Gastrocnemius medialis (tissue), 4 donors: ENCODE measurements at regions not wholly inside any gene's neighbourhood (a gene's known extent, or its start where the extent isn't known, plus 50 kb on each side); places are given as distances from the start of the nearest gene placed in this dataset.

Source experiments
- ATAC-seq, 2 donors: fragments of 150-250 bp; one replicate each; pipeline ENCODE4 v1.9.1; 2016
- DNase-seq, 2 donors: peaks; one replicate each; pipeline ENCODE4 v3.0.0-alpha.2; 2019
- H3K27ac ChIP-seq, 4 donors: fragments of 200-600 bp; sonication (generic); 1 replicate in 1 of 4; 2 replicates in 3 of 4; pipeline ENCODE4 v1.5.1; 2016 to 2018; ENCODE audit warnings: mild to moderate bottlenecking in 2 of 4, moderate library complexity in 1 of 4
- H3K27me3 ChIP-seq, 3 donors: fragments of 200-600 bp; sonication (generic) in 2 of 3; 1 replicate in 1 of 3; 2 replicates in 2 of 3; pipeline versions ENCODE4 v1.5.1 to v1.6.0; 2016 to 2019; ENCODE audit warnings: mild to moderate bottlenecking in 1 of 3, moderate library complexity in 1 of 3
- H3K36me3 ChIP-seq, 2 donors: fragments of 200-600 bp; sonication (generic) in 1 of 2; one replicate each; pipeline ENCODE4 v1.5.1; 2017 to 2018
- H3K4me1 ChIP-seq, 2 donors: fragments of 200-600 bp; sonication (generic) in 1 of 2; one replicate each; pipeline ENCODE4 v1.5.1; 2016 to 2017; ENCODE audit warnings: mild to moderate bottlenecking in 2 of 2
- H3K4me3 ChIP-seq, 4 donors: fragments of 200-600 bp; sonication (generic) in 3 of 4; 1 replicate in 1 of 4; 2 replicates in 3 of 4; pipeline ENCODE4 v1.5.1; 2016 to 2019; ENCODE audit warnings: mild to moderate bottlenecking in 2 of 4
- H3K9me3 ChIP-seq, 3 donors: fragments of 200-600 bp; sonication (generic) in 2 of 3; 1 replicate in 1 of 3; 2 replicates in 2 of 3; pipeline ENCODE4 v1.5.1; 2016 to 2019
- POLR2A ChIP-seq, 2 donors: fragments of 450-650 bp; IDR thresholded peaks; one replicate each; pipeline ENCODE4 v1.6.1; 2017; ENCODE audit warnings: antibody characterized with exemption in 2 of 2, mild to moderate bottlenecking in 2 of 2, moderate library complexity in 2 of 2
- in situ Hi-C, 4 donors: fragments of 200-750 bp; cut with MboI; loops; one replicate each; pipeline versions ENCODE4 v1.15.0 to v1.8.0; 2017; ENCODE audit warnings: low sequenced_read_pairs in 4 of 4
- intact Hi-C: fragments of 100-400 bp; cut with DNase I; formaldehyde crosslinking; loops from one replicate; pipeline ENCODE4 v1.15.1; 2023; ENCODE audit warnings: low total_unique reads
- TF ChIP-seq, protein P1 (sequence below), 5 experiments: fragments of 450-650 bp in 3 of 5; fragments of 200-600 bp in 2 of 5; sonication (generic) in 2 of 5; IDR thresholded peaks in 4 of 5; conservative IDR thresholded peaks in 1 of 5; 1 replicate in 4 of 5; 2 replicates in 1 of 5; pipeline ENCODE4 v1.5.1; 2016 to 2019; ENCODE audit warnings: antibody characterized with exemption in 5 of 5, mild to moderate bottlenecking in 3 of 5, moderate library complexity in 3 of 5

- TF ChIP-seq, protein P1, sequence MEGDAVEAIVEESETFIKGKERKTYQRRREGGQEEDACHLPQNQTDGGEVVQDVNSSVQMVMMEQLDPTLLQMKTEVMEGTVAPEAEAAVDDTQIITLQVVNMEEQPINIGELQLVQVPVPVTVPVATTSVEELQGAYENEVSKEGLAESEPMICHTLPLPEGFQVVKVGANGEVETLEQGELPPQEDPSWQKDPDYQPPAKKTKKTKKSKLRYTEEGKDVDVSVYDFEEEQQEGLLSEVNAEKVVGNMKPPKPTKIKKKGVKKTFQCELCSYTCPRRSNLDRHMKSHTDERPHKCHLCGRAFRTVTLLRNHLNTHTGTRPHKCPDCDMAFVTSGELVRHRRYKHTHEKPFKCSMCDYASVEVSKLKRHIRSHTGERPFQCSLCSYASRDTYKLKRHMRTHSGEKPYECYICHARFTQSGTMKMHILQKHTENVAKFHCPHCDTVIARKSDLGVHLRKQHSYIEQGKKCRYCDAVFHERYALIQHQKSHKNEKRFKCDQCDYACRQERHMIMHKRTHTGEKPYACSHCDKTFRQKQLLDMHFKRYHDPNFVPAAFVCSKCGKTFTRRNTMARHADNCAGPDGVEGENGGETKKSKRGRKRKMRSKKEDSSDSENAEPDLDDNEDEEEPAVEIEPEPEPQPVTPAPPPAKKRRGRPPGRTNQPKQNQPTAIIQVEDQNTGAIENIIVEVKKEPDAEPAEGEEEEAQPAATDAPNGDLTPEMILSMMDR (IDR thresholded peaks at IDR 0.05 in 4 of 5, conservative IDR thresholded peaks at IDR 0.05 in 1 of 5), result no peak
- no peak for TF ChIP-seq POLR2A (IDR thresholded peaks at IDR 0.05)
- Histone ChIP-seq H3K9me3 (no peaks in the 10 kb centered on the region), H3K27ac (no peak overlapping the region), H3K27me3 (no peaks in the 10 kb centered on the region), H3K4me3 (no peak overlapping the region), H3K4me1 (no peaks in the 10 kb centered on the region), H3K36me3 (no peaks in the 10 kb centered on the region)
- ATAC-seq, result no peak
- no peak for DNase-seq
- intact Hi-C loops (no loop called here), in situ Hi-C loops (no loop called here)
These were observed 53.2 kb upstream of the UBE2E3 start for GRCh38 chr2:180927030-180927686.

- DNase-seq (no peak), ATAC-seq (no peak)
- Histone ChIP-seq H3K27ac (no peak overlapping the region), H3K9me3 (no peaks in the 10 kb centered on the region), H3K4me3 (no peak overlapping the region), H3K36me3 (no peaks in the 10 kb centered on the region), H3K27me3 (no peaks in the 10 kb centered on the region), H3K4me1 (no peaks in the 10 kb centered on the region)
- TF ChIP-seq, protein P1 (IDR thresholded peaks at IDR 0.05 in 4 of 5, conservative IDR thresholded peaks at IDR 0.05 in 1 of 5), result no peak
- no peak for TF ChIP-seq POLR2A (IDR thresholded peaks at IDR 0.05)
- in situ Hi-C loops (no loop called here), intact Hi-C loops (no loop called here)
These were observed 54.7 kb upstream of the UBE2E3 start for GRCh38 chr2:180925700-180926099.

DNA sequence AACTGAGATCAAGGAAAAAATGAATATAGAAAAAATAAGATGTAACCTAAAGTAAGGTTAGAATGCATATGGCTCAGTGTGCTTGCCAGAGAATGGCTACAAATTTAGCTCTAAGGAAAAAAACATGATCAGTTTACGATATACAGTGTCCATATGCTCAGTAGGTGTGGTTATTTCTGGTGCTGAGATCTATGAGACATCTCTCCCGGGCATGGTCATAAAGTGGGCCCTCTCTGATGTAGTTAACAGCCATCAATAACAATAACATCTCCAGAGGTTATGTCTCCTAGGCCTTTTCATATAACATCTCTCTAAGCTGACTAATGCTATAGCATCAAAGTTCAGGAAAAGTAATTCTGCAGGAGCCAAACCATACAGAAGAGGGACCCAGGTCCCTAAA, 56.3 kb upstream of the UBE2E3 start:
- no peak for DNase-seq
- TF ChIP-seq POLR2A (IDR thresholded peaks at IDR 0.05), result no peak
- TF ChIP-seq, protein P1 (IDR thresholded peaks at IDR 0.05 in 4 of 5, conservative IDR thresholded peaks at IDR 0.05 in 1 of 5), result no peak
- in situ Hi-C loops (no loop called here), intact Hi-C loops (no loop called here)
- ATAC-seq, result no peak
- Histone ChIP-seq H3K27me3 (no peaks in the 10 kb centered on the region), H3K36me3 (no peaks in the 10 kb centered on the region), H3K27ac (no peak overlapping the region), H3K4me1 (no peaks in the 10 kb centered on the region), H3K9me3 (no peaks in the 10 kb centered on the region), H3K4me3 (no peak overlapping the region)

DNA sequence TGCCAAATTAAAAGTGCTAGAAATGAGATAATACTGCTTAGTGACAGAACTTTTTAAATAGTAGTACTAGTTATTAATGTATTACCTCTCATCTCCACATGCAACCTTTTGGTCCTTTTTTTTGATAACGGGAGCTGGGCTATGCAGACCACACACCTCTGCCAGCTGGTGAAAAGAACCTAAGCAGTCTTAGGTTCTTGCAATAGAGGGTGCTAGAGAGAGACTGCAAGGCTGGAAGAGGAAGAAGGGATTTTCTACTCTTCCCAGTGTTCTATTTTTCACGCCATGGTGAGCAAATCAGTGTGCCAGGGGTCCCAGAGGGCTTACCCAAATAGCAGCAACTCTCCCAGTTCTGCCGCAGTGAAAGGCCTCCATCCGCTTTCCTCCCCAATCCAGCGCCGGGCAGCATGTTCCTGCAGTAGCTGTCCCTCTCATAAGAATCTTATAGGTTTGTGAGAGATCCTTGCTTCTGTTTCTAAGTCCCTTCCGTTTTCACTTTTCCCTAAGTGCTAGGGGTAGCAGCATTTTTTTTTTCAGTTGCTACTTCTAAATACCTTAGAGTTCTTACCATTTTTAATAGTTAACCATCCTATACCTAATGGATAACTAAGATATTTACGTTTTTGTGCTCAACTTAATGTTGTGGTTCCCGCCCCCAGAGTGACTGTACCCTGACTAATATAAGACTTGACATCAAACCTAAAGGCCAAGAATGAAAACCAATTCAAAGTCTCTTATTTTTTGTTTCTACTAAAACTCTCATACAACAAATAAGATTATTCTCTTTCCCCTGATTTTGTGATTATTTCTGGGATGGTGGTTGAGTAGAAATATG, 69.4 kb upstream of the UBE2E3 start:
- intact Hi-C loops, result no loop called here
- H3K4me3 ChIP-seq, result no peak overlapping the region
- DNase-seq (no peak), ATAC-seq (no peak)
- TF ChIP-seq, protein P1 (IDR thresholded peaks at IDR 0.05 in 4 of 5, conservative IDR thresholded peaks at IDR 0.05 in 1 of 5), result no peak
- TF ChIP-seq POLR2A (IDR thresholded peaks at IDR 0.05), result no peak
- no peaks in the 10 kb centered on the region for H3K27me3 ChIP-seq
- H3K36me3 ChIP-seq, result no peaks in the 10 kb centered on the region
- H3K4me1 ChIP-seq, result no peaks in the 10 kb centered on the region
- H3K9me3 ChIP-seq, result no peaks in the 10 kb centered on the region
- in situ Hi-C loops, result no loop called here
- no peak overlapping the region for H3K27ac ChIP-seq
